Cardiac muscle cell (in vitro differentiated cells and primary cell): ENCODE measurements at regions not wholly inside any gene's neighbourhood (a gene's known extent, or its start where the extent isn't known, plus 50 kb on each side); places are given as distances from the start of the nearest gene placed in this dataset.
"Not testable (repeated sequence)": the region's sequence is repeated elsewhere in the genome, so short reads cannot be mapped to it uniquely, and the experiment has no call there.

Experiments used
- DNase-seq, 2 donors: peaks; one replicate each; pipeline versions ENCODE4 v3.0.0 to v3.0.0-alpha.2; 2010 to 2017; ENCODE audit warnings: low read depth in 1 of 2, low spot score in 1 of 2
- H3K27ac ChIP-seq: fragments of 200-600 bp; sonication (generic); 2 replicates; pipeline ENCODE4 v1.5.1; 2016
- H3K27me3 ChIP-seq: fragments of 200-600 bp; sonication (generic); 2 replicates; pipeline ENCODE4 v1.6.0; 2016; ENCODE audit warnings: control low read depth
- H3K36me3 ChIP-seq: fragments of 200-600 bp; sonication (generic); 2 replicates; pipeline ENCODE4 v1.5.1; 2016; ENCODE audit warnings: control low read depth
- H3K4me1 ChIP-seq: fragments of 200-600 bp; sonication (generic); 2 replicates; pipeline ENCODE4 v1.8.1; 2017; ENCODE audit warnings: low read depth, mild to moderate bottlenecking, mixed run types
- H3K4me3 ChIP-seq: fragments of 200-600 bp; sonication (generic); 2 replicates; pipeline ENCODE4 v1.5.1; 2016; ENCODE audit warnings: mild to moderate bottlenecking
- H3K9me3 ChIP-seq: fragments of 200-600 bp; sonication (generic); 2 replicates; pipeline ENCODE4 v1.5.1; 2017; ENCODE audit warnings: low read depth, mild to moderate bottlenecking, control low read depth
- CTCF ChIP-seq: IDR thresholded peaks from 2 replicates; pipeline ENCODE4 v1.5.1; 2012; ENCODE audit warnings: low read depth, mild to moderate bottlenecking, low read length

GRCh38 chr7:53151496-53151895 lies 116.1 kb downstream of the POM121L12 start:
- DNase-seq, result no peak
- H3K27ac ChIP-seq, result no peak overlapping the region

GRCh38 chr7:53187184-53187583 lies 151.8 kb downstream of the POM121L12 start:
- not testable (repeated sequence) for H3K4me1 ChIP-seq, H3K27ac ChIP-seq, H3K27me3 ChIP-seq, H3K36me3 ChIP-seq, H3K4me3 ChIP-seq, H3K9me3 ChIP-seq, DNase-seq

More at GRCh38 chr7:53151496-53151895, 116.1 kb downstream of the POM121L12 start:
- no peak for TF ChIP-seq CTCF
- Histone ChIP-seq H3K4me1 (no peaks in the 10 kb centered on the region), H3K36me3 (no peaks in the 10 kb centered on the region), H3K9me3 (no peaks in the 10 kb centered on the region), H3K4me3 (no peak overlapping the region), H3K27me3 (no peaks in the 10 kb centered on the region)

- no peak overlapping the region for H3K27ac ChIP-seq
- no peak for TF ChIP-seq CTCF
- H3K4me3 ChIP-seq, result no peak overlapping the region
- no peak for DNase-seq
- no peaks in the 10 kb centered on the region for H3K36me3 ChIP-seq
- H3K9me3 ChIP-seq, result no peaks in the 10 kb centered on the region
- H3K4me1 ChIP-seq, result no peaks in the 10 kb centered on the region
- no peaks in the 10 kb centered on the region for H3K27me3 ChIP-seq
These were observed 155.8 kb downstream of the POM121L12 start for GRCh38 chr7:53191191-53191695.

- Histone ChIP-seq H3K27me3 (no peaks in the 10 kb centered on the region), H3K27ac (no peak overlapping the region), H3K4me1 (no peaks in the 10 kb centered on the region), H3K4me3 (no peak overlapping the region), H3K9me3 (no peaks in the 10 kb centered on the region), H3K36me3 (no peaks in the 10 kb centered on the region)
- TF ChIP-seq CTCF, result no peak
- DNase-seq, result no peak
These were observed 156.5 kb downstream of the POM121L12 start for GRCh38 chr7:53191836-53192443.

GRCh38 chr7:53205006-53205405 lies 169.6 kb downstream of the POM121L12 start:
- no peaks in the 10 kb centered on the region for H3K27me3 ChIP-seq
- no peaks in the 10 kb centered on the region for H3K36me3 ChIP-seq
- TF ChIP-seq CTCF, result no peak
- no peak overlapping the region for H3K4me3 ChIP-seq
- no peaks in the 10 kb centered on the region for H3K9me3 ChIP-seq
- no peak overlapping the region for H3K27ac ChIP-seq
- H3K4me1 ChIP-seq, result no peaks in the 10 kb centered on the region
- no peak for DNase-seq

- DNase-seq, result no peak
These were observed 173.7 kb downstream of the POM121L12 start for GRCh38 chr7:53209129-53209528.

More at GRCh38 chr7:53209129-53209528, 173.7 kb downstream of the POM121L12 start:
- Histone ChIP-seq H3K4me1 (no peaks in the 10 kb centered on the region), H3K4me3 (no peak overlapping the region), H3K27me3 (no peaks in the 10 kb centered on the region), H3K9me3 (no peaks in the 10 kb centered on the region), H3K36me3 (no peaks in the 10 kb centered on the region), H3K27ac (no peak overlapping the region)
- TF ChIP-seq CTCF, result no peak
